Naive thymus-derived CD4-positive, alpha-beta T cell (primary cell): ENCODE measurements at regions not wholly inside any gene's neighbourhood (a gene's known extent, or its start where the extent isn't known, plus 50 kb on each side); places are given as distances from the start of the nearest gene placed in this dataset.

Source experiments
- ATAC-seq: fragments of 150-1000 bp; cut with Tn5 transposase; 2 replicates; pipeline ENCODE4 v1.10.0; 2021; ENCODE audit warnings: mild to moderate bottlenecking, moderate library complexity
- CTCF ChIA-PET: fragments of 350-600 bp; sonication (Branson Sonifier 250); formaldehyde crosslinking; loops from one replicate; lab custom pipeline; 2021; ENCODE audit warnings: antibody characterized with exemption; lab: Charles Lee
- POLR2A ChIA-PET: fragments of 350-600 bp; sonication (Branson Sonifier 250); formaldehyde crosslinking; loops from one replicate; lab custom pipeline; 2021; ENCODE audit warnings: antibody characterized with exemption, inconsistent platforms; lab: Charles Lee
- DNase-seq, 9 donors: peaks; one replicate each; pipeline versions ENCODE4 v3.0.0 to v3.0.0-alpha.2; 2020 to 2022; ENCODE audit warnings: mixed read lengths in 1 of 9
- H3K27ac ChIP-seq: one replicate; pipeline ENCODE4 v1.7.0; 2013; ENCODE audit warnings: mild to moderate bottlenecking, low read depth, low read length, moderate library complexity
- H3K27me3 ChIP-seq, 2 donors: one replicate each; pipeline ENCODE4 v1.7.0; 2013; ENCODE audit warnings: low read length in 2 of 2, mild to moderate bottlenecking in 2 of 2, moderate library complexity in 2 of 2; ENCODE audit not compliant: control insufficient read depth in 2 of 2, insufficient read depth in 2 of 2
- H3K36me3 ChIP-seq, 3 experiments: 1 replicate in 2 of 3; 2 replicates in 1 of 3; pipeline ENCODE4 v1.7.0; 2013; ENCODE audit warnings: low read length in 3 of 3, mild to moderate bottlenecking in 3 of 3, moderate library complexity in 1 of 3; ENCODE audit not compliant: insufficient read depth in 3 of 3, control insufficient read depth in 2 of 3
- H3K4me1 ChIP-seq, 2 donors: one replicate each; pipeline ENCODE4 v1.7.0; 2013; ENCODE audit warnings: low read length in 2 of 2, mild to moderate bottlenecking in 2 of 2, moderate library complexity in 1 of 2; ENCODE audit not compliant: control insufficient read depth in 2 of 2, insufficient read depth in 2 of 2
- H3K4me3 ChIP-seq: 2 replicates; pipeline ENCODE4 v1.7.0; 2013; ENCODE audit warnings: mild to moderate bottlenecking, low read length
- H3K9me3 ChIP-seq, 3 experiments: 1 replicate in 2 of 3; 2 replicates in 1 of 3; pipeline ENCODE4 v1.7.0; 2013; ENCODE audit warnings: low read length in 3 of 3; ENCODE audit not compliant: control insufficient read depth in 2 of 3
- H3K27ac Mint-ChIP-seq, 9 donors: one replicate each; pipeline ENCODE4 v1.8.0; 2020 to 2022; ENCODE audit warnings: mixed read lengths in 9 of 9, mild to moderate bottlenecking in 8 of 9, moderate library complexity in 5 of 9, inconsistent platforms in 2 of 9
- H3K27me3 Mint-ChIP-seq, 5 donors: one replicate each; pipeline ENCODE4 v1.8.0; 2021 to 2022; ENCODE audit warnings: mixed read lengths in 5 of 5, mild to moderate bottlenecking in 1 of 5
- H3K36me3 Mint-ChIP-seq, 5 donors: one replicate each; pipeline ENCODE4 v1.8.0; 2020 to 2022; ENCODE audit warnings: mixed read lengths in 5 of 5, mild to moderate bottlenecking in 3 of 5, inconsistent platforms in 1 of 5
- H3K4me1 Mint-ChIP-seq, 7 donors: one replicate each; pipeline ENCODE4 v1.8.0; 2020 to 2022; ENCODE audit warnings: mixed read lengths in 7 of 7, mild to moderate bottlenecking in 3 of 7, inconsistent platforms in 1 of 7
- H3K4me3 Mint-ChIP-seq, 10 donors: one replicate each; pipeline ENCODE4 v1.8.0; 2020 to 2022; ENCODE audit warnings: mild to moderate bottlenecking in 10 of 10, mixed read lengths in 10 of 10, moderate library complexity in 6 of 10, inconsistent platforms in 2 of 10
- H3K9me3 Mint-ChIP-seq, 11 donors: one replicate each; pipeline ENCODE4 v1.8.0; 2020 to 2022; ENCODE audit warnings: mixed read lengths in 11 of 11, mild to moderate bottlenecking in 4 of 11, inconsistent platforms in 1 of 11, moderate library complexity in 1 of 11
- intact Hi-C, 2 donors: fragments of 100-400 bp; cut with micrococcal nuclease; formaldehyde crosslinking; loops; one replicate each; pipeline ENCODE4 v1.15.1; 2023

DNA sequence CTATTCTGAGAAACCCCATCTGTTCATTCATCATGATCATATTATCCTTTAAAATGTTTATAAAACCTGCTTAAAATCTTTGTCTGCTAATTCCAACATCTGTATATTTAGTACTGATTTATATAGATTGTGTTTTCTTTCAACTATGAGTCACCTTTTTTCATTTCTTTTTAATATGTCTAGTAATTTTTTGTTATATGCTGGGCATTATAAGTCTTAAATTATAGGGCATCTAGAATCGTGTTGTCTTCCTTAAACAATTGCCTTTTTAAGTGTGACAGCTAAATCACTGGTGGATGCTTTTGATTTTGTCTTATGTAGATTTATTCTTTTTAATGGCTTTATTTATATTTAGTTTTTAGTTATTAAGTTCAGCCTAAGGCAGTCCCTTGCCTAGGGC lies 323.4 kb upstream of the THRB start:
- ATAC-seq (no peak), DNase-seq (no peak)
- no peaks in the 10 kb centered on the region for H3K4me1 ChIP-seq
- no peaks in the 10 kb centered on the region for H3K36me3 ChIP-seq
- ChIA-PET POLR2A (no interaction called here), CTCF (no interaction called here)
- H3K4me3 Mint-ChIP-seq, result no peak overlapping the region
- no peaks in the 10 kb centered on the region for H3K27me3 Mint-ChIP-seq
- intact Hi-C loops, result no loop called here
- H3K27ac Mint-ChIP-seq, result no peak overlapping the region
- H3K27ac ChIP-seq, result no peak overlapping the region
- no peaks in the 10 kb centered on the region for H3K9me3 ChIP-seq
- peaks cover 0 to 3% of the 10 kb centered on the region in 2 donors for H3K27me3 ChIP-seq
- H3K36me3 Mint-ChIP-seq, result no peaks in the 10 kb centered on the region
- no peaks in the 10 kb centered on the region for H3K4me1 Mint-ChIP-seq
- no peak overlapping the region for H3K4me3 ChIP-seq
- peaks cover 0 to 17% (median 5%) of the 10 kb centered on the region in 11 donors for H3K9me3 Mint-ChIP-seq

DNA sequence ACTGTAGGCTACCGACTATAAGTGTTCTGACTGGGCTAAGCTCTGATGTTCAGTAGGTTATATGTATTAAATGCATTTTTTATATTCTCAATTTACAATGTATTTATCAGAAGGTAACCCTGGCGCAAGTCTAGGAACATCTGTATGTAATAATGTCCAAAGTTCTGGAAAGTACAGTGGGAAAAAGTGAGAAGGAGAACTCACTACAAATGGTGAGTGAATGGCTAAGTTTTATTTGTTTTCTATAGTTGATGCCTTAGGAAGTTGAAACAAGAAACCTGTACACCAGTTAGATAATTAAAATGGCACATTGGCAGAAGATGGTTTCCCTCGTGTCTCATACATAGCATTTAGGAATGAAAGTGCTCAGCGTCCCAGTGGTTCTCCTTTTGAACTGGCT lies 333.4 kb upstream of the THRB start:
- intact Hi-C loops, result no loop called here
- no peak for ATAC-seq
- Histone ChIP-seq H3K36me3 (no peaks in the 10 kb centered on the region), H3K9me3 (no peaks in the 10 kb centered on the region), H3K27ac (no peak overlapping the region), H3K4me1 (no peaks in the 10 kb centered on the region), H3K27me3 (peaks cover 0 to 3% of the 10 kb centered on the region in 2 donors), H3K4me3 (no peak overlapping the region)
- no peak for DNase-seq
- peaks cover 0 to 4% (median 0%) of the 10 kb centered on the region in 7 donors for H3K4me1 Mint-ChIP-seq
- POLR2A ChIA-PET, result no interaction called here
- no peak overlapping the region for H3K4me3 Mint-ChIP-seq
- no peak overlapping the region for H3K27ac Mint-ChIP-seq
- H3K36me3 Mint-ChIP-seq, result peaks cover 0 to 8% (median 0%) of the 10 kb centered on the region in 5 donors
- CTCF ChIA-PET, result no interaction called here
- peaks cover 37 to 47% (median 43%) of the 10 kb centered on the region in 5 donors for H3K27me3 Mint-ChIP-seq
- peaks cover 0 to 23% (median 5%) of the 10 kb centered on the region in 11 donors for H3K9me3 Mint-ChIP-seq

DNA sequence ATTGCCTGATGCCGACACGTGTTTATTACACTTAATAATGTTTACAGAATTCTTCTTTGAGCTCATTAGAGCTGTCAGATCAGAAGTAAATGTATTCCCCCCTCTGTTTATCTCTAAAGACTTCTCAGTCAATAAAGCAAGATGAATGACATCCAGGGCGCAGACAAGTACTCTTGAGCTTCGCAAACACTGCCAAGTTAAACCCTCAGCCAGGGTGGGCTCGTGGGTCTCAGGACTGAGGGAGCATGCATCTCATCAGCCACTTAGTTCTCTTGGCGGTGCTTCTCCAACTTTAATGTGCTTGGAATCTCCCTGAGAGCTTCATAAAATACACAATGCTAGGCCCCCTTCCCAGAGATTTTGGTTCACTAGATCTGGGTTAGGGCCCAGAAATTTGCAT lies 333.9 kb upstream of the THRB start:
- Histone ChIP-seq H3K36me3 (no peaks in the 10 kb centered on the region), H3K4me3 (no peak overlapping the region), H3K9me3 (no peaks in the 10 kb centered on the region), H3K27ac (no peak overlapping the region), H3K27me3 (peaks cover 0 to 3% of the 10 kb centered on the region in 2 donors), H3K4me1 (no peaks in the 10 kb centered on the region)
- H3K27me3 Mint-ChIP-seq, result peaks cover 37 to 52% (median 43%) of the 10 kb centered on the region in 5 donors
- no peak overlapping the region for H3K4me3 Mint-ChIP-seq
- POLR2A ChIA-PET, result no interaction called here
- no peak for ATAC-seq
- intact Hi-C loops, result no loop called here
- CTCF ChIA-PET, result no interaction called here
- no peak overlapping the region for H3K27ac Mint-ChIP-seq
- H3K4me1 Mint-ChIP-seq, result peaks cover 0 to 4% (median 0%) of the 10 kb centered on the region in 7 donors
- H3K36me3 Mint-ChIP-seq, result peaks cover 0 to 8% (median 0%) of the 10 kb centered on the region in 5 donors
- no peak for DNase-seq
- peaks cover 0 to 23% (median 5%) of the 10 kb centered on the region in 11 donors for H3K9me3 Mint-ChIP-seq

DNA sequence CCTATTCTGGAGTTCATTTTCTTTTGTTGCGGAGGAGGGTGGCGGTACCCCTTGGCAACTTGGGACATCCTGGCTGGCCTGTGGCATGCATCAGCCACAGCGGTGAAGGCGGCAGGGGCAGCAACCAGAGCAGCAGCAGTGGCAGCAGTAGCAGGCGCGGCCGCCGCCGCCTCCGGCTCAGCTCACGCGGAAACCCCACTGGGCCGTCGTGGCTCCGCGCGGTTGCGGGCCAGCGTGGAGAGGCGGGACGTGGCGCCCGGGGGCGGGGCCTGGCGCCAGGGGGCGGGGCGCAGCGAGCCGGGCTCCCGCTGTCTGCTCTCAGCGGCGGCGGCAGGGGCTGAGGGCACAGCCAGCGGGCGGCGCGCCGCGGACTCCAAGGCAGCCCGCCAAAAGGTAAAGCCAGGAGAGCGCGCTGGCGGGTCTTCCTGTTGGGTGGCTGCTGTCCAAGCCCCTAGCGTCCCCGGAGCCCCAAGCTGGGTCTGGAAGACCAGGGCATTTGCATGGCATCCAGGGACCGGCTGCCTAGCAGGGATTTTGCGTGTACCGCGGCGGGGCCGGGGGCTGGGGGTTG lies 334.4 kb upstream of the THRB start:
- no peak overlapping the region for H3K4me3 ChIP-seq
- Mint-ChIP-seq H3K36me3 (peaks cover 0 to 8% (median 0%) of the 10 kb centered on the region in 5 donors), H3K27ac (no peak overlapping the region), H3K9me3 (peaks cover 0 to 23% (median 5%) of the 10 kb centered on the region in 11 donors), H3K4me3 (no peak overlapping the region), H3K27me3 (peaks cover 37 to 54% (median 43%) of the 10 kb centered on the region in 5 donors), H3K4me1 (peaks cover 0 to 4% (median 0%) of the 10 kb centered on the region in 7 donors)
- no peaks in the 10 kb centered on the region for H3K9me3 ChIP-seq
- POLR2A ChIA-PET, result no interaction called here
- no peak for ATAC-seq
- H3K27ac ChIP-seq, result no peak overlapping the region
- no peaks in the 10 kb centered on the region for H3K36me3 ChIP-seq
- DNase-seq, result no peak
- intact Hi-C loops, result no loop called here
- CTCF ChIA-PET, result no interaction called here
- H3K4me1 ChIP-seq, result no peaks in the 10 kb centered on the region
- peaks cover 0 to 3% of the 10 kb centered on the region in 2 donors for H3K27me3 ChIP-seq

DNA sequence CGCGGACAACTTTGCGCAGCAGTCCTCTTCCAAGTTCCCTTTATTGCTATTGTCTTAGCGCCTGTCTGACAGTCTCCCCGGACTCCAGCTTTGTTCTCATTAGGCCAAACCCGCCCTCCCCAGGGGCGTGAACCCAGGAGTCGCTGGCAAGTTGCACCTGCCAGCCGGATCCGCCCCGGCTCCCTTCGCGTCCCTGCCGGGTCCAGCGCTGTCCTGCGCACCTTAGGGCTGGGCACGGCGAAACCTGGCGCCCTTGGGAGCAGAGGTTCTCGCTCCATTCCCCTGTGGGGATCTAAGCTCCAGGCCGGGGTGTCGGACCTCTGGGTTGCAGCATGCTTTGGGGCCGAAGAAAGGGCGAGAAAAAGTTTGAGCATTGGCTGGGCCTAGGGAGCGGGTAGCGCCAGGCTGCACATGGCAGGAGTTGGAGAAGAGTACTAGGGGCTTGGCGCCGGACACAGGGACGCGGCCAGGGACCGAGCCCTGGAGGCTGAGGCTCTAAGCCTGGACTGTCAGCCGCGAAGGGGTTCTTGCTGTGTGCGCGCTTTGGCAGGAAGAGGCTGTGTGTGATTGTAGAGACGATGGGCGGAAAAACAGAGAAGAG lies 335.1 kb upstream of the THRB start:
- DNase-seq (no peak), ATAC-seq (no peak)
- H3K27me3 Mint-ChIP-seq, result peaks cover 37 to 54% (median 43%) of the 10 kb centered on the region in 5 donors
- peaks cover 0 to 8% (median 0%) of the 10 kb centered on the region in 5 donors for H3K36me3 Mint-ChIP-seq
- no peak overlapping the region for H3K27ac ChIP-seq
- H3K9me3 ChIP-seq, result no peaks in the 10 kb centered on the region
- H3K36me3 ChIP-seq, result no peaks in the 10 kb centered on the region
- H3K4me1 ChIP-seq, result no peaks in the 10 kb centered on the region
- intact Hi-C loops, result no loop called here
- H3K27me3 ChIP-seq, result peaks cover 0 to 3% of the 10 kb centered on the region in 2 donors
- peaks cover 0 to 4% (median 0%) of the 10 kb centered on the region in 7 donors for H3K4me1 Mint-ChIP-seq
- no peak overlapping the region for H3K27ac Mint-ChIP-seq
- no peak overlapping the region for H3K4me3 ChIP-seq
- ChIA-PET POLR2A (no interaction called here), CTCF (no interaction called here)
- peaks cover 0 to 23% (median 5%) of the 10 kb centered on the region in 11 donors for H3K9me3 Mint-ChIP-seq
- H3K4me3 Mint-ChIP-seq, result peak overlapping the region in 1 of 10 donors; percentile 17

DNA sequence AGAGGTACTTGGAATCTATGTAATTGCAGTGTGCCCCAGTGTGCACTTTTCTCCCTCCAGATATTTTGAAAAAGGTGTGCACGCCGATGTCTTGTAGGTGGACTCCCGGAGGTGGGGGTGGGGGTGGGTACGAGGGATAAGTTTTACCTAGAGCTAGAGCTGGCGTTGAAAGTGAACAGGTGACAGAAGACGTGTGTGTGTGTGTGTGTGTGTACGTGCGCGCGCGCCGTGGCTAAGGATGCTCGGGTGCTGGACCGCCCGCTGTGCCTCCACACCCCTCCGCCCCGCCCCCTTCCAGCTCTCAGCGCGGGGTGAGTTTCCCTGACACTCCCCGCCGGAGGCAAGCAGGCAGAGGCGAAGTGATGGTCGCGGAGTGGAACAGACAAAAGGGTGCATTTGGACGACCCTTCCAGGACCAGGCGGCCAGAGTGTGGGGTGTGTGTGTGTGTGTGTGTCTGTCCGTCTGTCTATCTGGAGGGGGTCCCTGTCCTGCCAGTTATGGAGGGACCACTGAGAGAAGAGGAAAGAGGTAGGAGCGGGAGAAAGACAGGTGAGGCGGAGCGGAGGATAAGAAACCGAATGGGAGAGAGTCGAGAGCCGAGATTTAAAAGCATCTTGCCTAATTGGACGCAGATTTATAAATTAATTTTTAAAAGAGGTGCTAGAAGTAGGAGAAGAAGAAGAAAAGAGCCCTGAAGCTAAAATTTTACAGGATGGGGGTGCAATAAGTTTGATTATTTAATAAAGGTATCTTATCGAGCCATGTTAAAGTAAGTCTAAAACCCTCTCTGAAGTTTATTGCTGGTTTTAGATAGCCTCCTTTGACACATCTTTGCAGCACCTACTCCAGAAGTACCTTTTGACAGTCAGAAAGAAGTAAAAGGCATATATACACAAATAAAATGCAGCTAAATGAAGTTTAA lies 335.8 kb upstream of the THRB start:
- ChIA-PET CTCF (no interaction called here), POLR2A (no interaction called here)
- H3K4me3 ChIP-seq, result no peak overlapping the region
- peaks cover 0 to 3% of the 10 kb centered on the region in 2 donors for H3K27me3 ChIP-seq
- no peak overlapping the region for H3K27ac ChIP-seq
- H3K4me3 Mint-ChIP-seq, result peak overlapping the region in 2 of 10 donors; percentile 17 to 66
- H3K9me3 ChIP-seq, result no peaks in the 10 kb centered on the region
- H3K36me3 ChIP-seq, result no peaks in the 10 kb centered on the region
- H3K36me3 Mint-ChIP-seq, result peaks cover 0 to 8% (median 0%) of the 10 kb centered on the region in 5 donors
- H3K4me1 ChIP-seq, result no peaks in the 10 kb centered on the region
- H3K4me1 Mint-ChIP-seq, result peaks cover 0 to 4% (median 0%) of the 10 kb centered on the region in 7 donors
- intact Hi-C loops, result no loop called here
- H3K9me3 Mint-ChIP-seq, result peaks cover 0 to 19% (median 5%) of the 10 kb centered on the region in 11 donors
- peaks cover 37 to 54% (median 39%) of the 10 kb centered on the region in 5 donors for H3K27me3 Mint-ChIP-seq
- no peak for ATAC-seq
- DNase-seq, result no peak
- H3K27ac Mint-ChIP-seq, result no peak overlapping the region
